Activated CD8-positive, alpha-beta memory T cell treated with anti-CD3 and anti-CD28 coated beads for 24 hours (primary cell): ENCODE measurements at regions not wholly inside any gene's neighbourhood (a gene's known extent, or its start where the extent isn't known, plus 50 kb on each side); places are given as distances from the start of the nearest gene placed in this dataset.
A peak's percentile ranks its signal among the peaks of the same experiment; 100 is the strongest.

Experiments used
- DNase-seq: peaks from one replicate; pipeline ENCODE4 v3.0.0-alpha.2; 2020

DNA sequence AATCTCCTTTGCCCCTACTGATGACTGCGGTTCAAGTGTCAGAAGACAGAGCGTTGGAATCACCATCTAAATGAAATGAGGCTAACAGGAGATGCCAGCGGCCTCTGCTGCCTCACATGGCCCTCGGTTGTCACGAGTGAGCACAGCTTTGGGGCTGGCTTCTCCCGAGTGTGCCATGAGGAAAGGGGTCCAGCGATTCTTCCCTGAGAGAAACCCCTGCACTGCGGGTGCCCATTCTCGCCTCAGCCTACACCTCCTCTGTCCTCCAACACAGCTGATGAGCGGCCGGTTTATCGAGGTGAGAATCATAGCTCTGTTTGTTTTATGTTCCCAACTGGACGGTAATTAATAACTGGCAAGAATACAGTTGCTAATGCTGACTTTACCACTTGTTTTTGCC is 144.7 kb upstream of the RPS6KA2 start:
- no peak for DNase-seq

DNA sequence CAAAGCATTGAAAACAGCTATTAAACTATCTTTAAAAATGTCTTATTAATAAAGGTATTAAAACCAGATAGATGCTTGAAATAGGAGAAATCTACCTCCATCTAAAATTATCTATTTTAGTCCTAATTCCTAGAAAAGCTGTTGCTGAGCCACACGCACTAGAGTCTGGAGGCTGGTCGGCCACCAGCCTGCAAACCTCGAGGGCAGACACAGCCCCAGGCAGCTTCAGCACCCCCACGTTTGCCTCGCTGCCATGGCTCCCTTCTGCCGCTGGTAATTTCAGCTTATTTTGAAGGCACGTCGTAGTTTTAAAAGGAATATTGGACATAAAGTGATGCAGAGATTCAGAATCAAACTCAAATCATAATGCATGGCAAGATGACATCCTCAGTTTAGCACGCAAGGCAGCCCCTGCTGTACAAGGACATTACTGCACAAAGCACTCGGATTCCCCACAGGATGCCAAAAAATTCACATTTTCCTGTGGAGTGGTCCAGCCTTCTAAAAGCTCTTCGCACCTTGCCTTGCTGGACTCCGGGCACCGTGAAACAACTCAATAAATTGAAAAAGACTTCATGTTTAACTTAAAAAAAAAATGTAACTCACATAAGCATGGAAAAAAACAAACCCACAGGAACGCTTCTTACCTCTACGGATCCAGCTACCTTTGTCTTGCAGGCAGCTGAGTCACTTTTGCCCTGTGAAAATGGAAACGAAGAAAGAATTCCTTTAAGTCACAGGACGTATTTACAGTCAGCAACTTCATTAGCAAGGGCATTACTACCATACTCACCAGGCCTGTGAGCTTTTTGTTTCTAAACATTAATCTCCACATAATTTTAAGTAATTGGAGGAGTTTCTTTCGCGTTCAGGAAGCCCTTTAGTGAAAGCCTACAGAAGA is 143.4 kb upstream of the RPS6KA2 start:
- DNase-seq, result no peak

DNA sequence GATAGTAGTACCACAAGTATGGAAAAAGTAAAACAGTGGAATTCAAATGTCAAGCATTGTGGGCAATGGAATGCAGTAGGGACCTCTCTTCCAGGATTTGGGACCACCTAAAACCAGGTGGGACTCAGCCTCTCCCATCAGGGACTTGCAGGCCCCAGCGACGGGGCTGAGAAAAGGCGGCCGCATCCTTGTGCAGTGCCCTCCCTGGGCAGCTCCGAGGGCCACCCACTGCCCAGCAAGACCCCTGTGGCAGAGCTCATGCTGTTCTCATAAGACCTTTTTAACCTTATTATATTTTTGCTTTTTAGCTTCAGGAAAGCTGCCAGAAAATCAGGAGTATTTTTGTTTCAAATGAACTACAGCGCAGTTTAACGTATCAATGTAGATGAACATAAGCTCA is 142.6 kb upstream of the RPS6KA2 start:
- DNase-seq, result no peak

DNA sequence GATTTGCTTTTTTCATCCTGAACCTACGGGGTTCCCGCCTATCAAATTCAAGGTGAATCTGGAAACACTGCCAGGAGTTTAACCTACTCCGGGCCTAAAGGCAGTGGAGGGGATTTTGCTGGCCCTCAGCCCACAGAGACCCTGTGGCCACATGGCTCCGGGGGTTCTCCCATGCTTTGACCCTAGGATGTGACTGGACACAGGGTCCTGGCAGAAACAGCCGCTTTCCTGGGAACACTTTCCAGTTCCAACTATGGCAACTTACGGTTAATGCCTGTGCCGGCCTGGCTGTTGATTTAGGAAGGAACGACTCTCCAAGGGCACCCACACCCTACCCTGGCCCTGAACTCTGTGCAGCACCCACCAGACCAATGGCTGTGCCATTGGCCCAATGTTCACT is 141.7 kb upstream of the RPS6KA2 start:
- DNase-seq, result no peak

DNA sequence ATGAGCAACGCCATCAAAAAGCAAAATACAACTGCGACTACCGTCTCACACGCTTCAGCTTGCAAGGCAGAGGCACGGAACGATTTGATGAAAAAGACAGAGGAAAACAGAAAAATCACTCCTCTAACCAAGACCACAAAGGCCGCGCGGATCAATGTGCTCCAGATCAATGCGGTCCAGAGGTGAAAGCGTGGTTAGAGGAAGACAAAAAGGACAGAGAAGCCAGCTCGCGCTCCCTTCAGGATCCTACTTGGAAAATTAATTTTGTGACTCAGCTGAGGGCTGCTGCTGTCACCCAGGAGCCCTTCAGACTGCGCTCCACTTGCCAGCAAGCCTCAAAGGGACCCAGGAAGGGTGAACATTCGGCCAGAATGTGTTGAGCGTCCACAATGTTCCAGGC is 140.2 kb upstream of the RPS6KA2 start:
- peak; percentile 21 for DNase-seq

DNA sequence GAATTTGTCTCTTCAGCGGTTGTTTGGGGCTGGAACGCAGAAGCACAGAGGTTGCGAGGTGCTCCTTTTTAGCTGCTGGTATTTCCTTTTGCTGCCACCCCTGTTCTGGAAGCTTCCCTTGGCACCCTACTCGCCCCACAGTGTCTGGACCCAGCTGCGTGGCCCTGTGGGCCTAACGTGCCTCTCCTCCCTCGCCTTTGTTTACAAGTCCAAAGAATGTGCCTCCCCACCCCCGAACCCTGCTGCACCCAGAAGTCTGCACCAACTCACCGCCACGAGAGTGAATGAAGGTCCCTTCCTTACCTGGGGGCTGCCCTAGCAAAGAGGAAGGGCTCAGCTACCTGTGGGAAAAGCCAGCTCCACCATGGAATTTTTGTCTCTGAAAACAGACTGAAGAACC is 139.7 kb upstream of the RPS6KA2 start:
- DNase-seq, result peak; percentile 24

DNA sequence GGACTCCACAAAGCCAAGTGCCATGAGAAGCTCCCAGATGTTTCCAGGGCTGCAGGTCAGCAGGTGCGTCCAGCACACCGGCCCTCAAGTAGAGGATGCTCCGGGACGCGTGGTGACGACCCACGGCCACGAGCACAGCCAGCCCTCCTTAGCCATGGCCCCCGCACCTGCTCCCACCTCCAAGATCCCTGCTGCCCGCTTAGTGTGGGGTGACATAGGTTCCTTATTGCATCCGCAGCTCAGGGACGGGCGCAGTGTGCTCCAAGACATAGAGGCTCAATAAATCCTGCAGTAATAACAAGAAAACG is 138.1 kb upstream of the RPS6KA2 start:
- DNase-seq, result peak; percentile 30

DNA sequence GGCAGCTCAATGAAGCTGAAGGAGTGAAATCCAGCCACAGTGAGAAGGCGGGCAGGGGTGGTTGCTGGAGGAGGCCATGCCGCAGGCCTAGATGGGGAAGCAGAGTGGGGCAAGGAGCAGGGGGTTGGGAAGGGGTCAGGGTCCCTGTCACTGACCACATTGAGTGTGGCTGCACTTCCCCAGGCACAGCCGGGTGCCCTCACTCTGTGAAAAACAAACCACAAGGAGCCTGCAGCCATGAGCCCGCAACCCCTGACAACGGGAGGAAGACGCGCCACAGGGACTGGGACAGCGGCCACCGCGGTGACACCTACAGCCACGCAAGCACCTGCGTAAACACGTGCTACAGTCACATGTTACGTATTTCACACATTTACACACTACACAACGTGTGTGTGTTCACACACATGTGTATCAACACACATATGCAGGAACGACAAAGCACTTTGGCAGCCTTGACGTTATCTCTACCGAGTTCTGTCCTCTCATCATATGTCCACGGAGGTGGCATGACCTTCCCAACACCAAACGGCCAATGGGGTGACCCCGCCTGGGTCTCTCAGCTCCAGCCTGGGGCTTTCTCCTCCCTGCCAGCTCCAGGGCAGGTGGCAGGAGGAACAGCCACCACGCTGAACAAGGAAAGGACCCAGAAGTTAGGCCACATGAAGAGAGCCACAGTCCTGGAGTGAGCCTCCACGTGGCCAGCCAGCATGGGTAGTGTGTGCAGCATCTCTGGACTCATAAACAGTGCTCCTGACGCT is 137.6 kb upstream of the RPS6KA2 start:
- no peak for DNase-seq

DNA sequence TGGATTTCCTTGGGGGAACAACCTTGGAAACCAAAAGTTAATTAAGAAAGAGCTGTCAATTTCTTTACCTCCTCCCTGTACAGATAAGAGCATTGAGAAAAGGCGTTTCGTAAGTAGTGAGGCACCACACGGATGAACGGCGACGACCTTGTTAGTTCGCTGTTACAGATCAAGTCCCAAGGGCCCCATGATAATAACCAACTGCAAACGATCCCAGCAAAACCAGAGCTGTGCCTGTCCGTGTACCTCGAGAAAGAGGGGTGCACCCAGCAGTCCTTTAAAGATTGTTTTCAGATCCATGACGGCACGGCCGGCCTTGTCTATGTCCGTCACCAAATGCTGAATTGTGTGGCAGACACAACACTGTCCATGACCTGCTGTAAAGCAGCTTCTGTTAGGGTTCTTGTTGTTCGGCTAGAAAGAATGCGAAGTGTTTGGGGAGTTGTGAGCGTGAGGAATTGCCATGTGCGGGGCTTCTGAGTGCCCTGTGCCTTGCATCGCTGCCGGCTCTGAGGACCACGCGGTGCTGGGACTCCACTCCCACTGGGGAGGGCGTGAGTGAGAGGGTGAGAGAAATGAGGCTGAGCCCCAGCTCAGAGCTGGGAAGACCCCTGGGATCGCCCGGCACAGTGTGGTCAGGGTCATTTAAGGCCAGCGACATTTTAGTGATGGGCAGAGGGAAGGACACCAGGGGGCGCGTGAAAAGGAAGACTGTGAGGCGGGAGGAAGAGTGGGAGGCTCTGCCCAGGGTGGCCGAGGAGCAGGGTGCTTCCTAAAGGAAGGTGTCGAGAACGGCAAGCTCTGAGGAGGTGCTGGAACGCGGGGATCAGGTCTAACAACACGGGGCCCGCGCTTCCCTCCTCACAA is 136.8 kb upstream of the RPS6KA2 start:
- DNase-seq, result peak; percentile 24

DNA sequence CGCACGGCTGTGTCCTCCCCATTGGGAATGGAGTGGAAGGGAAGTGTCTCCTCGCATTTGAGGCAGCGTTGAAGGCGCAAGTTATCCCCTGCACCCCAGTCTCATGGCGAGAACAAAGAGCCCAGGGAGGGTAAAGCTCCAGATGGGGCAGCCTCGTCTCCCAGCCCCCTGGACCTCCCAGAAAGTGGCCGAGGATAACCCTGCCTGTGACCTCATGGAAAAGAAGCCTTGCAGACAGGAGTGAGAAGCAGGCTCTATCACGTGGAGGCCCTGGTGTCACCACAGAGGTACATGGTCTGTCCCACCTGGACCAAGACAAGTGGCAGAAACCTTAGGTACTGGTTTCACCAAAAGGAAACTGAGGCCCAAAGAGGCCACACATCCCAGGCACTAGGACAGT is 134.8 kb upstream of the RPS6KA2 start:
- no peak for DNase-seq

DNA sequence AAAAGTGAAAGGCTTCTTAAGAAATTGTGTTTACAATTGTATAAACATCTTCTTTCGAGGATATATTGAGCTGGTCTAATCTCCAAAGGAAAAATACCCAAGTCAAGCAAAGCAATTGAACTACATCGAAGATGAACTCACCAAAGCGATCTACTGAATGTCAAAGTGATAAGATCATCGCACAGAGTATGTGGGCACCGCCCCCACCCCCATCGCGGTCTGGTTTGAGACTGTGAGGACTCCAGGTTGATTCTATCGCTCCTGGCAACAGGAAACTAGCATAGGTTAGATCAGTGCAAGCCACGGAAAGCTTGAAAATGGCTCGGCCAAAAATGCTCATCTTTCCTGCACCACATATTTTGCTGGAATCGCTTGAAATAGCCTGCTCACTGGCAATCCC is 133.2 kb upstream of the RPS6KA2 start:
- no peak for DNase-seq

DNA sequence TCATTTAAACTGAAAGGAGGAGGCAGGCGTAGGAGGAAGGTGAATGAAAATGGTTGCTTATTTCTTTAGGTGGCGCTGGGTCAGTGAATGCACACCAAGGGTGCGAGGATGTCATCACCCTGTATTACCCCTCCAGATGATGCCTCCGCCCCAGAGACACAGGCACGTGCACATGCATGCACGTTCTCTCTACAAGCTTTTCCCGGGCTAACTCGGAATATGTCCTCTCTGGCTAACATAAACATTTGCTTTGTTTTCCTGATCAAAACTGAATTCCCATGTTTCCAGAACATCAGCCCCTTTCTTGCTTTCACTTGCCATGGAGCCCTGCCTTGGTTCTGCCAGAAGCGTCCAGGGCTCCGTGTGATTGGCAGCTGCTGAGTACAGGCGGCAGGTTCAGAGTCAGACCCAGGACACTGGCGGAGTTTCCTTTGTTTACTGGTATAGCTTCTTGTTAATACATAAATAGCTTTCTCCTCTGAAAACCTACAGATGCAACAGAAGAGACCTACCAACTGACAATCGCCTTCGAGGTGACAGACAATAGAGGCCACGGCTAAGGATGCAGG is 131.2 kb upstream of the RPS6KA2 start:
- no peak for DNase-seq

DNA sequence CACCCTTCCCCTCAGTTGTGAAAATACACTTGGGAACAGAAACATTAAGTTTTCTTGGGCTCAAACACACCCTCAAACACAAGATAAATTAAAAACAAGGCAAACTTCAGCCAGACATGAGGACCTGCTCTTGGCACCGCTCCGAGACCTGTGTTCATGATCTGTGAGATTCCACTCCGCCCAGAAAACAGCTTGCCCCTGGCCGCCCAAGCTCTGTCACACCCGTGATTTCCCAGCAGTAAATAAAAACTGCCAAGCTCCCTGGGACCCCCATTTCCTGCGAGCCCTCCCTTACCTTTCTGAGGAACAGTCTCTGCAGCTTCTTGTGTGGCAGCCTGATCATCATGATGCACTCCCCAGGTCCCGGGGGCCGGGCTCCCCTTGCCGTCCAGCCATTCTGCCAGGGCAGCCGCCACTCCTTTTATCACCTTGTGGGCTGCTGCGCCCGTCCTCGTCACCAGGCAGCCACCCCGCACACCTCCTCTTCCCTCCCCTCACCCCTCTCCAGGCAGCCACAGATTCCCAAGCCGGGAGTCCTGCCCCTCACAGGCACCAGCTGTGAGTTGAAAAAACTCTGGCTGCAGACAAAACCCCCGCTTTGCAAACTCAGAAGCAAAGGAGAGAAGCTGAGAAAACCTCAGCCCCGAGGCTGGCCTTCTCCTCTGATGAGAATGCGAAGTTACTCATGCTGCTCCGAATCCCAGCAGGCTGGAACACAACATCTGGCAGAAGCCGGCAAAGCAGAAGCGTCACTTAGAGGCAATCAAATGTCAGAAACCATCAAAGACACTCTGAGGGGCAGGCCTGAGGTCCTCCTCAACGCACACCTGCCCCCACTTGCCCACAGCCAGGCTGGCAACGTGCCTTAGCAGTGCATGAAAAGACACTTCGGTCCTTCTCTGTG is 130.4 kb upstream of the RPS6KA2 start:
- DNase-seq, result no peak

DNA sequence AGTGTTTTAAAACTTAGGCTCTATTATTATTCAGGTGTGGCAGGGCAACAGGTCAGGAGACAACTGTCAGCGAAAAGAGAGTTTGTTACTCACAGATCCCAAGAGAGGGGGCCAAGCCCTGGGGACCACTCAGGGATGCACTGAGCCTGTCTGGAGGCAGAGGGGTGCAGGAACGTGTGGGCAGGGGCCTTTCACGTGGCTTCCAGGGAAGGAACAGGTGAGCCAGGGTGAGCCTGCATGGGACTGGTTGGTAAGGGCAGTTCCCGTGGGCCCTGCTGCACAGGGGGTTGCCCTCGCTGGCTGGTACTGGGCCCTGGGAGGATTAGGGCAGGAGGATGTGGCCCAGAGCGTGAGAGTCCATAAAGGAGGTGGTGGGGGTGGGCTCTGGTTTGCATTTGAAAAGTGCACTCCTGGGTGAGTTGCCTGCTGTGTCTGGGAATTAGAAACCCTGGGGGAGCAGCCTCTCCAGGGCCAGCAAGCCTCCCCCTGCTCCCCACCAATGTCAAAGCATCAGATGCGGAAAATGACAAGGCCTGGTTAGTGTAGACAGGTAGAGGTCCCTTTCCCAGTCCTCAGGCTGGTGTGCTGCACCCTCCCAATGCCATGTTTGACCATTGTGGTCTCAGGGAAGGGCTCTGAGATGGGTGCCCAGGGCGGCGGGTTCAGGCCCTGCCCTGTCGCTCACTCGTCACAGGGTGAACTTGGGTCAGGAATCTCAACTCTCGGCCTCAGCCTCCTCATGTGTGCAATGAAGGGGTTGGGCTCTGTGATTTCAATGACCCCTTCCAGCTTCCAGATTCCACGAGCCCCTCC is 127.4 kb upstream of the RPS6KA2 start:
- no peak for DNase-seq

DNA sequence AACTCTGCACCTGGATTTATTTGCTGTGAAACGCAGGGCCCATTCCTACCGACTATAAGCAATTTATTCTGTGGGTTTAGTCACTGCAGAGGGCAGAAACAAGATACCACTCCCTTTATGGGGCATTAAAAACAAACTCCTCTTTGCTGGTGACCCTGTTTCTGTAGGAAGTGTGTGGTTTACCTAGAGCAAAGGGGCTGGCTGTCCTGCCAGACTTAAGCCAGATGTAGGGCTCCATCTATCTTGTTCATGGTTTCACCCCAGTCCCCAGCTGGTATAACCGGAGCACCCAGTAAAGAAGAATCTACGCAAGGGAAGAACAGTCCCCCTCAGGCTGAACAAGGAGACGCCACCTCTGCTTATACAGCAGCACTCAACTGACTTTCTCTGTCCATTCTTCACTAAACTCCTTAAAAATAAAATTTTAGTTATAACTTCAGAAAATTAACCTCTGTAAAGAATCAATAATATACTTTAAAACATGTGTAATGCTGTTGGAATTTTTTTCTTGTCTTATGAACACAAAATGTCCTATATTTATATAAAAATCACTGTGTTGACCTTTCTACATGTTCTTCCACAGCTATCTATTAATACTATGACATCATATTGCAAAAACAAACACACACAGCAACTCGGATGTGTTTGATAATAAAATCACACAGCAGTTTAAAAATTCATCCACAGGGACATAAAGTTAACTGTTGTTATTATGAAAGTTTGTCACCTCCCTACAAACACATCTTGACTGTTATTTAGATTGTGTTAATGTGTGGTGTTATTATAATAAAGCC is 126.1 kb upstream of the RPS6KA2 start:
- DNase-seq, result no peak

DNA sequence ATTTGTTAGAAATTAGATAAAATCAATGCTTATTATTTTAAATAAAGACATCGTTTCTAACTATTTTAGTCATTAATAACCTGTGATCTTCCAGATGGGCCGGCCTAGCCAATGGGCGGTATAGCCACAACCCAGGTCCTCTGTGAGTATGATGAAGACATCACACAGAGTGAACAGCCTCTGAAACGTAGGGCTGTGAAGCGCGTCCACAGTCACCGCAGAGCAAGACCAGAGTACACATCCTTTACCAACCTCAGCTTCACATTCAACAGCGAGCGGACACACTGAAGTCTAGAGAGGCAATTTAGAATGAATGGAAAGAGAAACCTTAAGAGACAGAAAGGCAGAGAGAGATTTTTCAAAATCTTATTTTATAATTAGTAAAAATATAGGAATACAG is 125.0 kb upstream of the RPS6KA2 start:
- no peak for DNase-seq

DNA sequence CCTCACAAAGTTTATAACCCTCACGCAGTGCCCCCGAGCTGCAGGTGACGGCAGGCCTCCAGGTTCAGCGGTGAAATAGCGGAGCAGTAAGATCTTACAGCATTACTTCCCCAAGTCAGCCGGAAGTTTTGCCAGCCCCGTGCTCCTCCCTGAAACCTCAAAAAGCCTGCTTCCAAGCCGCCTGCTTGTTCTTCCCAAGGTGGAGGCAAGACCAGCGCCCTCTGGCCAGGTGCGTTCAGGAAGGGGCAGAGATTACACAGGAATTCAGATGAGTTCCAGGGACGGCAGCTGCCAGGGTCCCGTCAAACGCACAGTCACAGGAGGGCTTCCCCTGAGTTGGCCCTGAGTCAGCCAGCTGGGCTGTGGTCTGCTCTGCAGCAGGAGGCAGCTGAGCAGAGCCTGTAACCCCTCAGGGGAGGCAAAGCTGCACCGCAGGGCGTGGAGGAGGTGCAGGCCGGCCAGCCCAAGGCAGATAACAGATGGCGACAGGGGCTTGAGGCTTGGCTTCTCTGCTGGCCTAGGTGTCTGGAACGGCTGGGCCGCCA is 124.1 kb upstream of the RPS6KA2 start:
- DNase-seq, result no peak

DNA sequence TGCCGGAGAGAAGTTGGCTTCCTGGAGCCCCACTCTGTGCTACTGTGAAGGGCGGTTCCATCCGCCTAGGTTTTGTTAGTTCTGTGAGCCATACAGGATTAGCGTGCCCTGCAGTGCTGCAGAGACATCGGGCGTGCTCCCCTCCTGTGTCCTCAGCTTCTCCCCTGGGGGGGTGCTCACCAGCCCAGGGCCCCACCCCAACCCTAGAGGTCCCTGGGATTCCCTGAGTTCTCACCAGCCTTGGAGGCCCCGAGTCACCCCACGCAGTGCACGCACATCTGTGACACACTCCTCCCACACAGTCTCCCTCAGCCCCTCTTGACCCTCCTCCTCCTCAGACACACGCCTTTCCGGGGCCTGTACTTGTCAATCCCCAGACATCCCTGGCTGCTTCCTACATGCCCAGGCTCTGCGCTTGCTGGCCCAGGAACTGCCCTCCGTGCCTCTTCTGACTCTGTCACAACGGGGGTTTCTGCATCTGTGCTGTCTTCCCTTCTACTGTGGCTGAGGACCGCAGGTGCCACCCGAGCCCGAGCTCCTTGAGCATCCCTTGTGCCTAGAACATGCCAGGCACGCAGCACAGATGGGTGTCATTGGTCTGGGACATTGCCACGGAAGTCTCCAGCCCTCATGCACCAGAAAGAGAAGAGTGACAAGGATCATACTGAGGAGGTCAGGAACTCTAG is 123.2 kb upstream of the RPS6KA2 start:
- DNase-seq, result no peak

DNA sequence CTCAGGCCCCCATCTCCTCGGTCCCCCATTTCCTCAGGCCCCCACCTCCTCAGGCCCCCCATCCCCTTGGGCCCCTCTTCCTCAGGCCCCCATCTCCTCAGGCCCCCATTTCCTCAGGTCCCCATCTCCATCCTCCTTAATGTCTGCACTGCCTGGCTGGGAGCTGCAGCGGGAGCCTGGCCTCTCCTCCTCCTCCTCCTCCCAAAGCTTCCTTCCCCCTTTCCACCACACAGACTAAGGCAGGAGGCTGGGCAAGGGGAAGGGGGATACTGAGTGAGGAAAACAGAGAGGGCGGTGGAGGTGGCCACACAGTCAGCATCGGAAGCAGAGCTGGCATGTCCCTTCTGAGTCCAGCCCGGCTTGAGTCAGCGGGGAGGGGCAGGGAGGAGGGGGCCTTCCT is 122.6 kb upstream of the RPS6KA2 start:
- no peak for DNase-seq
